ENCODE measurements at regions not wholly inside any gene's neighbourhood (a gene's known extent, or its start where the extent isn't known, plus 50 kb on each side); places are given as distances from the start of the nearest gene placed in this dataset.

- no peak for DNase-seq
Measured at GRCh38 chr10:78870458-78870857, 198.3 kb upstream of the ZMIZ1 start.

- no peak for DNase-seq
Measured at GRCh38 chr10:78871796-78872195, 197.0 kb upstream of the ZMIZ1 start.

DNA sequence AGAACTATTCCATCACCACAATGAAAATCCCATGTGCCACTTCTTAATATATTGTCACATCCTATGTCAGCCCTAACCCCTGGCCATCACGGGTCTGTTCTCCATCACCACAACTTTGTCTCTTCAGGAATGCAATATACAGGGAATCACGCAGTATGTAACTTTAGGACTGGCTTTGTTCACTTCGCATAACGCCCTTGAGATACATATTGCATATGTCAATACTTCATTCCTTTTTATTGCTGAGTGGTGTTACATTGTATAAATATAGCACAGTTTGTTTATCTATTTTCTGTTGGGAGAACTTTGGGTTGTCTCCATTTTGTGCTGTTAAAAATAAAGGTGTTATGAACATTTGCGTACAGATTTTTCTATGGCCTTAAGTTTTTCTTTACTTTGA lies 195.4 kb upstream of the ZMIZ1 start:
- DNase-seq = no peak

DNA sequence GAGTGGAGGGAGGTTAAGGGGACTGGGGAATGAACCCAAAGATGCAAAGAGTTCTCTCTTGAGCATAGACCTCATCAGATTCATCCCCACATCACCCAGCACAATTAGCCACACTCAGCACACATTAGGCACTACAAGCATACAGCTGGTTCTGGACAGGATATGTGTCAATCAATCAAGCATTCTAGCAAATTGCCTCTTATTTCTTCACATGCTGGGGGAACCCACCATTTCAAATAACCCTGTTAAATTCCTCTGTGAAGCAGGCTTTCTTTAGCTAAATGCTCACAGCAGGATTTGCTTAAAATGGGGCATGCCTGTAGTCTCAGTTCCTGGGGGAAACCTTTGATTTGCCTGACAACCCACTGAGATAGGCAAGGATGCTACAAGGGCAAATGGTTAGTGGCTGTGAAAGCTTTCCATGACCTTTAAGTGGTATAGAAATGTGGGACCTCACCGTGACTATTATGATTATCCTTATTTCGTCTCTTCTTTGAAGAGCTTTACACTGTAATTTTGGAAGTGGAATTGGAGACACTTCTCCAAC lies 193.4 kb upstream of the ZMIZ1 start:
- no peak for DNase-seq

DNA sequence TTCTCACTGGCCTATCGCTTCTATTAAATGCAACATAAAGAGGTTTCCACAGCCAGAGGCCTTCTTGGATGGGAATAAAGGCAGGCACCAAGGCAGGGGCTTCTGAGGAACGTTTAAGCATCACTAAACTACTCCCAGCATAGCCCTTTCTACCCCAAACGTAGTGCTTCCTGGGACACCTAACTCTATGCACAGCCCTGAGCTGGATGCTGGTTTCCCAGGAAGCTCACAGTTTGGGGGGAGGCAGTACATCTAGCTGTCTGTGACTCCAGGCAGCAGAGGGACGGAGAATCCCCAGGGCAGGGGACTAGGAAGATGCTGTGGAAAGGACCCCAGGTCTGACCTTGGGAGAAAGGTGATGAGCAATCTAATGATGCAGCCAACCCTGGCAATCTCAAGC lies 192.8 kb upstream of the ZMIZ1 start:
- no peak for DNase-seq

GRCh38 chr10:78876449-78876848 lies 192.3 kb upstream of the ZMIZ1 start:
- no peak for DNase-seq

DNA sequence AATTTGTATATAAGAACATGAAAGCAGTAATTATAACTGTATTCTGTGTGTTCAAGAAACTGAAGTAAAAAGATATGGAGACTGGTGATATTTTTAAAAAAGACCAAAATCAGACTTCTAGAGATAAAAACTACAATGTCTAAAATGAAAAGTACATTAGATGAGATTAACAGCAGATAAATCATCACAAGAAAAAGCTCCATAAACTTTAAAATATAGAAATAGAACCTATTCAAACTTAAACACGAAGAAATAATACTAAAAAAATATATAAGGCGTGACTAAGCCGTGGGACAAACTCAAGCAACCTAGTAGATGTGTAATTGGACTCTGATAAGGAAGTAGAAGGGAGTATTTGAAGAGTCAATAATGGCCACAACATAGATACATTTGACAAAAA lies 189.1 kb upstream of the ZMIZ1 start:
- DNase-seq = no peak

DNA sequence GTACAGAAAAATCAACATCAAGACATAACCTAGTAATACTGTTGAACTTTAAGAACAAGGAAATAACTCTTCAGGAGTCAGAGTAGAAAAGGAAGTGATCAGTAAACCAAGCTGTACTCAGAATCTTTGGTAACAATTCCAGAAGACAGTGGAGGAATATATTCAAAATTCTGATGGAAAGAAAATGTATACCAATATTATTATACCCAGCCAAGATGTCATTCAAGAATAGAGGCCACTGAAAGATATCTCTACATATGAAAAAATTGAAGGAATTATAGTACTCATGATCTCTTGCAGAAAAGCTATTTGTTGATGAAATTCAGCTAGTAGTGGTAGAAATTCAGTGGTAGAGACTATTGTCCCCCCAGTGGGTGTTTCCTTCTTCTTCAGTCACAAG lies 182.6 kb upstream of the ZMIZ1 start:
- no peak for DNase-seq

GRCh38 chr10:78889536-78890063 lies 179.2 kb upstream of the ZMIZ1 start:
- no peak for DNase-seq

- no peak for DNase-seq
Measured at GRCh38 chr10:78890506-78890905, 178.3 kb upstream of the ZMIZ1 start.

- no peak for DNase-seq
Measured at GRCh38 chr10:78891741-78892140, 177.0 kb upstream of the ZMIZ1 start.

- peak; percentile 9 for DNase-seq
Measured at GRCh38 chr10:78892338-78893176, 176.2 kb upstream of the ZMIZ1 start.

DNA sequence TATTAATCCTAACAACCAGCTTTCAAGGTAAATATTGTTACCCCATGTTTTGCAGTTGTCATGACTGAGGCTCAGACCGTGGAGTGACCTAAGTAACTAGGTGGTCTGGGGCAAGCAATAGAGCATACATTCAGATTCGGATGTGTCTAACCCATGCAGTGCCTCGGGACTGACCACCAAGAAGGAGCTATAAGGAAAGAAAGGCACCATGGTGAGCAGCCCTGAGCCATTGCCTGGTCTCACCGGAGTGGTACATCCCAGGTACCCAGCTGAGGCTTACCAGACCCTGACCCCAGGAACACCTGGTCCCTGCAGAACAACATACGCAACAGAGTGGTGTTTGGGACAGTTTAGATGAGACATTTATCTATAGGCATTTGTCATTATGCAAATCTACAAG lies 175.5 kb upstream of the ZMIZ1 start:
- no peak for DNase-seq

DNA sequence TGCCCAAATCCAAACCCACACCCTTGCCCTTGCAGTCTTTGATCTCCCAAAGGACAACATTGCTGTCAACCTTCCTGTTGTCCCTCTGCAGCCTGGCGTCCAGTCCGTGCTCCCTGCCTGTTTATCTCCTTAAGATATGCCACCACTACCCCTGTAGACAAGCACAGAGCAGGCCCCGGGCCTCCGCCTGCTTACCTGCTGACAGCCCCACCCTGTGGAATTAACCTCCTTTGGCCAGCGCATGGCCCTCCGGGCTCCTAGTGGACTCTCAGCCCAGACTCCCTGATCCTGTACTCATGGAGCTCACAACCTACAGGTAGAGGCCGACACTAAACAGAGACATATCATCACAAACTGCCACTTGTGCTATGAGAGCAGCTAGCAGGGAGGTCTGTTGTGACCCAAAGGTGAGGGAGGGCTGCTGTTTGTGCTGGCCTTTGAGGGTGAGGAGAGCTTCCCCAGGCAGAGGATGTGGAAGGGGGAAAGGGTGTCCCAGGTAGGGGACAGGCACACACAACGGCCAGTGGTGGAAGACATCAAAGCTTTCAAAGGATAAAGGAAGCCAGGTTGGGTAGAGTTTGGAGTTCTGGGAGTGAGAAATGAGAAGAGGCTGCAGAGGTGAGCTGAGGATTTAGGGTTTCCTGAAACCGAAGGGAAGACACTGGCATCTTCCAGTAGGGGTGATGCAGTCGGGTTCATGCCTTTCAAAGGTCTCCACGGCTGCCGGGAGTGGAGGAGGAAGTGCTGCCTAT lies 174.5 kb upstream of the ZMIZ1 start:
- DNase-seq = no peak

DNA sequence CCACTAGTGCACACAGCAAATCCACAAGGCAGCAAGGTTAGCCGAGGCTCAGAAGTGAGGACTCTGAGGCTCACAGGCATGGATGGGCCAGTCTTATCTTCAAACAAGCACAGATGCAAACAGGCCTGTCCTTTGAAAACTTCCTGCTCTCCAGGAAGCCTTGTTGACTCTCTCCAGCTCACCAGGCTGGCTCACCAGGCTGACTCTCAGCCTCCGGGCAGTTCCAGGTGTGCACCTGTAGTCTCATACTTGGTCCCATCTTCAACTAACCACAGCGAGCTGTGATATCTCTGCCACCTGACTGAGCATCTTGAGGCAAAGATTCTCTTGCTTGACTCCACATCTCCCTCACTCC lies 173.9 kb upstream of the ZMIZ1 start:
- DNase-seq = no peak

- no peak for DNase-seq
Measured at GRCh38 chr10:78895469-78895868, 173.3 kb upstream of the ZMIZ1 start.

GRCh38 chr10:78896159-78896928 lies 172.4 kb upstream of the ZMIZ1 start:
- no peak for DNase-seq

GRCh38 chr10:78898341-78899097 lies 170.2 kb upstream of the ZMIZ1 start:
- DNase-seq = no peak

- DNase-seq = no peak
Measured at GRCh38 chr10:78899098-78899754, 169.5 kb upstream of the ZMIZ1 start.

GRCh38 chr10:78899996-78900714 lies 168.6 kb upstream of the ZMIZ1 start:
- DNase-seq = no peak

Measured in hematopoietic multipotent progenitor cell treated with erythropoietin and hydrocortisone succinate and interleukin-3 and kit ligand, for 6 days (in vitro differentiated cells).